Progenitor cell of endocrine pancreas (in vitro differentiated cells): ENCODE measurements at regions not wholly inside any gene's neighbourhood (a gene's known extent, or its start where the extent isn't known, plus 50 kb on each side); places are given as distances from the start of the nearest gene placed in this dataset.
"Not testable (repeated sequence)": the region's sequence is repeated elsewhere in the genome, so short reads cannot be mapped to it uniquely, and the experiment has no call there.

ENCODE experiments used
- DNase-seq: peaks from one replicate; pipeline ENCODE4 v3.0.0; 2021; ENCODE audit warnings: low spot score; ENCODE audit not compliant: unreplicated experiment
- H3K27ac Mint-ChIP-seq: 2 replicates; pipeline ENCODE4 v1.8.0; 2021; ENCODE audit warnings: mild to moderate bottlenecking, moderate library complexity, mixed read lengths
- H3K27me3 Mint-ChIP-seq: 2 replicates; pipeline ENCODE4 v1.8.0; 2021; ENCODE audit warnings: mixed read lengths
- H3K36me3 Mint-ChIP-seq: 2 replicates; pipeline ENCODE4 v1.8.0; 2022; ENCODE audit warnings: mixed read lengths; ENCODE audit not compliant: insufficient read depth
- H3K4me1 Mint-ChIP-seq: 2 replicates; pipeline ENCODE4 v1.8.0; 2021; ENCODE audit warnings: low read depth, mixed read lengths
- H3K4me3 Mint-ChIP-seq: 2 replicates; pipeline ENCODE4 v1.8.0; 2021; ENCODE audit warnings: low read depth, mild to moderate bottlenecking, moderate library complexity, mixed read lengths
- H3K9me3 Mint-ChIP-seq: 2 replicates; pipeline ENCODE4 v1.8.0; 2021; ENCODE audit warnings: low read depth, mixed read lengths
- CTCF ChIP-seq: fragments of 200-600 bp; sonication (generic); IDR thresholded peaks from one replicate; pipeline ENCODE4 v1.5.0; 2021; ENCODE audit warnings: antibody characterized with exemption, mild to moderate bottlenecking; ENCODE audit not compliant: unreplicated experiment

- Mint-ChIP-seq H3K36me3 (peaks cover 4% of the 10 kb centered on the region), H3K4me3 (no peak overlapping the region), H3K27ac (no peak overlapping the region), H3K4me1 (no peaks in the 10 kb centered on the region), H3K27me3 (no peaks in the 10 kb centered on the region), H3K9me3 (peaks cover 4% of the 10 kb centered on the region)
- no peak for TF ChIP-seq CTCF
- DNase-seq, result no peak
These were observed 79.6 kb downstream of the C9orf50 start for GRCh38 chr9:129541270-129541669.

GRCh38 chr9:129539446-129539845 lies 81.5 kb downstream of the C9orf50 start:
- DNase-seq, result no peak
- no peaks in the 10 kb centered on the region for H3K27me3 Mint-ChIP-seq
- no peak overlapping the region for H3K27ac Mint-ChIP-seq
- H3K36me3 Mint-ChIP-seq, result peaks cover 4% of the 10 kb centered on the region
- TF ChIP-seq CTCF, result no peak
- peaks cover 4% of the 10 kb centered on the region for H3K9me3 Mint-ChIP-seq
- no peak overlapping the region for H3K4me3 Mint-ChIP-seq
- H3K4me1 Mint-ChIP-seq, result peaks cover 2% of the 10 kb centered on the region

GRCh38 chr9:129531860-129532402 lies 89.0 kb downstream of the C9orf50 start:
- not testable (repeated sequence) for H3K27me3 Mint-ChIP-seq, H3K4me3 Mint-ChIP-seq, H3K36me3 Mint-ChIP-seq, DNase-seq, H3K9me3 Mint-ChIP-seq, H3K4me1 Mint-ChIP-seq, H3K27ac Mint-ChIP-seq

GRCh38 chr9:129527955-129528354 lies 92.9 kb downstream of the C9orf50 start:
- not testable (repeated sequence) for H3K27me3 Mint-ChIP-seq, H3K36me3 Mint-ChIP-seq, DNase-seq, H3K4me1 Mint-ChIP-seq, H3K9me3 Mint-ChIP-seq, H3K27ac Mint-ChIP-seq, H3K4me3 Mint-ChIP-seq

- Mint-ChIP-seq H3K4me3 (no peak overlapping the region), H3K36me3 (peaks cover 3% of the 10 kb centered on the region), H3K27ac (no peak overlapping the region), H3K4me1 (peaks cover 5% of the 10 kb centered on the region), H3K9me3 (peaks cover 4% of the 10 kb centered on the region), H3K27me3 (peaks cover 4% of the 10 kb centered on the region)
- no peak for DNase-seq
- TF ChIP-seq CTCF, result no peak
These were observed 95.2 kb downstream of the C9orf50 start for GRCh38 chr9:129525656-129526196.

GRCh38 chr9:129524582-129525270 lies 96.2 kb downstream of the C9orf50 start:
- no peak for DNase-seq
- H3K4me3 Mint-ChIP-seq, result no peak overlapping the region
- peaks cover 3% of the 10 kb centered on the region for H3K36me3 Mint-ChIP-seq
- peaks cover 5% of the 10 kb centered on the region for H3K4me1 Mint-ChIP-seq
- no peak for TF ChIP-seq CTCF
- peaks cover 2% of the 10 kb centered on the region for H3K9me3 Mint-ChIP-seq
- peak overlapping the region; percentile 22 for H3K27ac Mint-ChIP-seq
- H3K27me3 Mint-ChIP-seq, result peaks cover 4% of the 10 kb centered on the region
